Fibroblast of skin of abdomen (primary cell): ENCODE measurements at regions not wholly inside any gene's neighbourhood (a gene's known extent, or its start where the extent isn't known, plus 50 kb on each side); places are given as distances from the start of the nearest gene placed in this dataset.
A peak's percentile ranks its signal among the peaks of the same experiment; 100 is the strongest.
"Not testable (repeated sequence)": the region's sequence is repeated elsewhere in the genome, so short reads cannot be mapped to it uniquely, and the experiment has no call there.

ENCODE experiments used
- DNase-seq: peaks from one replicate; pipeline ENCODE4 v3.0.0-alpha.2; 2013

DNA sequence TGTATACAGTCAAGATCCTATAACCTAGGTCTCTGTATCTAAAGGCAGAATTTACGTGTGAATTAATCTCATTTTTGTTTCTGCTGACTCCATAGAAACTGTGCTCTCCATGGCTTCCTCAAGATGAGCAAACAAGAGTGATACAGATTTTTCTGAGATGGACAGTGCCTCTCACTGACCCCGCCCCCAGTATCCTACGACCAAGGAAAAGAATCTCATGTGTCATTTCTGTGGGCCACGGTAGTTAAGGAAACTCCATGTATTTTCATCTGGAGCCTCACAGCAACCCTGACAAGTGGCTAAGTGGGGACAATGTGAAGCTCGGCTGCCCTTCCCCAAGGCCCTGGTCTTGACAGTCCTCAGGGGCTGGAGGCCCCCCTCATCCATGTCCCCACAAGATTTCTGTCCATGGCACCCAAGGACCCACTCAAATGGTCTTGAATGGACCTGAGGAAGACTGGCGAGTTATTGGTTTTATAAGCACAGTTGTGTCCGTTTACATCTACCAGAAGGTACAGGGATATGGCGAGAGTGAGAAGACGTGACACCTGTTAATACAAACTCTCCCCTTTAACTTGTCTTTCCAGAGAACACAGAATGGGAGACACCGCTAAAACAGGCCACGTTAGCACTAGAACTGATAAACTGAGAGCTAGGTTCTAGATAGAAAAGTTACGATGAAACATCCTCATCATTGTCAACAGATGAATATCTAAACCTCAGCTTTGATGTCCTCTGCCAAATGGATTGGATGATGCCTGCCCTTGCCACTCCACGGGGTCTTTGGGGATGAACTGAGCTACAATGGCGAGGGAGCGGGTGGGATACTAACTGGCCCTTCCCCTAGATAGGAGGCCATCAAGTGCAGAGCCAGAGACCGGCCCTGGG is 108.4 kb upstream of the EGLN3 start:
- no peak for DNase-seq

DNA sequence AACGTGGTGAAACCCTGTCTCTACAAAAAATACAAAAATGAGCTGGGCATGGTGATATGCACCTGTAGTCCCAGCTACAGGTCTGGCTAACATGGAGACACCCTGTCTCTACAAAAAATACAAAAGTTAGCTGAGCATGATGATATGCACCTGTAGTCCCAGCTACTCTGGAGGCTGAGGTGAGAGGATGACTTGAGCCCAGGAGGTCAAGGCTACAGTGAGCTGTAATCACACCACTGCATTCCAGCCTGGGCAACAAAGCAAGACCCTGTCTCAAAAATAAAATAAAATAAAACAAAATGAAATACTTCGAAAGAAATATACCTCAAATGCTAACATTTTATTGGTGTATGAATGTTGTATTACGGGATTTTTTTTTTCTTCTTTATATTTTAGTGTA is 107.6 kb upstream of the EGLN3 start:
- no peak for DNase-seq

DNA sequence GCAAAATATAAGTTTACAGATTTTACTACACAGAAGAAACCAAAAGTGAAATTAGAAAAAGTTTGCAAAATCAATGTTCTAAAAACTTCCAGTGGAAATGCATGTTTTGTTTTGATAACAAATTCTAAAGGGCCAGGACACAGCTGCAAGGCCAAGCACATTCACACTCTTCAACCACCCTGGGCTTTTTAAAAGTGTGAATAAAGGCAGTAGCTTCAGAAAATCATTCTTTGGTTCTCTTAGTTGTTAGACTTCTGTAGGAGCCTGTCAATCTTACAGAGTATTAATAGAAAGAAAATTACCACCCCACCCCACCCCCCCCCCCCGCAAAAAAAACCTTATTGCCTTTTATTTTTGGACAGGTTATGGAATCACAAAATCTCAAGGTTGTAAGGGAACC is 105.2 kb upstream of the EGLN3 start:
- no peak for DNase-seq

DNA sequence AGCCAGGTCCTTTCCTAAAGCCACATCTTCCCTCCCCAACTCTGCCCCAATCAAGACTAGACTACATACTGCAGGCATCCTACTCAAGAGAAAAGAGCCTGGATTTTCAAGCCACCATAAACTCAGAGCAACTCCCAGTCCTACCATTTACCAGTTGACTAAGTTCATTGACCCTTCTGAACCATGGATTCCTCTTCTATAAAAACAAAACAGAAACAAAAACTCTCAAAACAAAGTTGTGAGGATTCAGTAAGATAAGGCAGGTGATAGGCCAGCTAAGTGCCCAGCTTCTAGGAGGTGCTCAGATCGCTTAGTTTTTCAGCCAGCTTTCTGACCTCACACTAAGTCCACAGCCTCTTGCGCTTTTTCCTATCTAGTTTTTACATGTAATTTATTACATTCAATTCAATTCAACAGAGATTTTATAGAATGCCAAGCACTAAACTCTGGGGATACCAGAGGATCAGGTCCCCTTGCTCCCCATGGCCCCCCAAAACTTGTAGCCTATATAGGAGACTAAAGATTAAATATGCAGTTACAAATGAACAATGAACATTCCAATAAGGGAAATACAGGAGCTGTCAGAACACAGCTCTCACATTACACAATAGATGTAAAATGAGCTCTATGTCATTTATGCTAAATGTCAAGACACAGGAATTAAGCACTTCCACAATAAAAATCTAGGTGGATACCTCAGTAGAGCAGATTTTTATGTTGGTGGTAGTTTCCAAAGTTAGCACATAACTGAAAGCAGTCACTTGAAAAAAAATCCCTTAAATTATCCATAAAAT is 104.5 kb upstream of the EGLN3 start:
- no peak for DNase-seq

DNA sequence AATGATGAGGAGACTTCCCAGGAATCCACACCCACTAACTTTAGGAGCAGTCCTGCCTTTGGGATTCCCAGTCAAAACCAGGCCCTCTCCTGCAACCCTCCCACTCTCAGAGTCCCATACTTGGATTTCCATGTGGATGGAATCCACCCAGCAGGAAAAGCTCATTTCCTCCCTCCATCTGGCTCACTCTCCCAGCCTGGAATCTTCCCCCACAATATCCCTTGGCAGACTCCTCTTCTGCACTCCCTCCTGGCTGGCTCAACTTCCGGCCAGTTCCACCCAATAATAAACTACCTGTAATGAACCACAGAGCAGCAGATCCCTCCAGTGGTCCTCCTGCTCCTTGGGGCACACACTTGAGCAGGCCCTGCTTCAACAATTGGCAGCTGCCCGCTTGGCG is 102.8 kb upstream of the EGLN3 start:
- DNase-seq, result peak; percentile 54

DNA sequence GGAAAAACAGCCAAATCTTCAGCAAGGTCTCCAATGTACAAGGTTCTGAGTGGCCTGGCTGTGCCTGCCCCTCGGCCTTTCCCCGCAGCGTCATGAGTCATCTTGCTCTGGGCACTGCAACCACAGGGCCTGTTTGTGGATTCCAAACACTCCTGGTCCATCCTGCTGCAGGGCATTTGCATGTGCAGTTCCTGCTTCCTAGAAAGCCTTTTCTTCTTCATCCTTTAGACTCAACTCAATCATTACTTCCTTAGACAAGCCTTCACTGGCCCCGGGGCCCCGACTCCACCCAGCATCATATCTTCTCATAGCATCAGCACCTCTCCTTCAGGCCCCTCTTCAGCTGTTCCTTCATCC is 101.8 kb upstream of the EGLN3 start:
- DNase-seq, result no peak

DNA sequence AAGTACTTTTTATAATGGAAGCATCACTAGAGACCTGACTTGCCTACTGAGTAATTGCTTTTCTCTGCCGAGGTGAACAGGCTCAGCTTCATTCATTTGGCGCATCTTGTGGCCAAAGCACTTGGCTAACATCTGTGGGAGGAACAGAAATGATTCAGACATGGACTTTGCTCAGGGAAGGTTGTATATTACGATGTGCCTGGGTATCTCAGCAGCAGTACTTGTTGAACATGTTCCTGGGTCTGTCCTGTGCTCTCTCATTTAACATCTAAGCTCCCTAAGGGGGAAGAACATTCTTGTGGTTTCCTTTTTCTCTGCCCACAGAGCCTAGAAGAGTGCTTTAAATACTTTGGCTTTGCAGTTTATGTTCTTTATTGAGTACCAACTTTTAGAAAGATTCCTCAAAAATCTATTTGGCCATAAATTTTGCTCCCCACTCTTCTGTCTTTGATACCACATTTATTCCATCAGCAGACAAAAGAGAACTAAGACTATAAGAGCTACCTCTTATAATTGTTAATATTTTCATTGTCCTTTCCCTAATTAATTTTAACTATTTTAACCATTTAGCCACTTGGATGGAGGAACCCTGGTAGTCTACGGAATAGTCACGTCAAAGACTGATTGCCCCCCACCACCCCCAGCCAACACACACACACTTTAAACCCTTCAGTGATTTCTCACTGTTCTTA is 101.2 kb upstream of the EGLN3 start:
- DNase-seq, result peak; percentile 78

DNA sequence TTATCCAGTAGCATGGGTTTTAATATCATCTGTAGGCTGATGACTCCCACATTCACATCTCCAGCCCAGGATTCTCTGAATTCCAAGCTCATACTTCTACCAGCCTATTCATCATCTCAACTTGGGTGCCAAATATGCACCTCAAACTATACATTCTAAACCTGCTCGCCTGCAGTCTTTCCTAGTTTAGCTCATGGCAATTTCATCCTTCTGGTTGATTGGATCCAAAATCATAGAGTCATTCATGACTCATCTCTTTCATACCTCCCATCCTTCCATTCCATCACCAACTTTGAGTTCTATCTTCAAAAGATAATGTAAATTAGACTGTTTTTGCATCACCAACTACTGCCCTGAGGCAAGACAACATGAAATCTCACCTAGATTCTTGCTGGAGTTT is 99.7 kb upstream of the EGLN3 start:
- DNase-seq, result peak; percentile 43

DNA sequence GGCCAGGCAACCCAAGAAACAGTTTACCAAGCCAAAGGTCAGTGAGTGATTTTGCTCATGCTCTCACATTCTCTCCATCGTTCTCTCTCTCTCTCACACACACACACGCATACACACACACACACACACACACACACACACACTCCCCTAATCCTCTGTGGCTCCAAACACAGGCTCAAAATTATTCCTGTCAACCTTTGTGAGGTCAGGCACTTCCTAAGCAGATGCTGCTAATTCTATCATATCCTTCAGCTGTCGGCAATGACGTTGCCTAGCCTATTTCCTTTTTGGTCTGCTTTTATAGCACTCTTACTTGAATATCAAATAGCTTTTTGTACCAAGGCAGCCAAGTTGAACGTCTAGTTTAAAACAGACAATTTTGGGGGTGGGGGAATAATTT is 98.9 kb upstream of the EGLN3 start:
- no peak for DNase-seq

DNA sequence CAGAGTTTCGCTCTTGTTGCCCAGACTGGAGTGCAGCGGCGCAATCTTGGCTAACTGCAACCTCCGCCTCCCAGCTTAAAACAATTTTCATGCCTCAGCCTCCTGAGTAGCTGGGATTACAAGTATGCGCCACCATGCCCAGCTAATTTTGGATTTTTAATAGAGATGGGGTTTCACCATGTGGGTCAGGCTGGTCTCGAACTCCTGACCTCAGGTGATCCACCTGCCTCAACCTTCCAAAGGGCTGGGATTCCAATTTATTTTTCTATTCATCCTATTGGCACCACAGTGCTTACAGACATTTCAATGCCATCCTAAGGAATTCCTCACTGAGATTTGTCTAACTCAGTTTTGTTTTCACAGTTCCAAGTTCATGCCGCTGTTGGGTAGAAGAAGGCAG is 98.3 kb upstream of the EGLN3 start:
- DNase-seq, result not testable (repeated sequence)

DNA sequence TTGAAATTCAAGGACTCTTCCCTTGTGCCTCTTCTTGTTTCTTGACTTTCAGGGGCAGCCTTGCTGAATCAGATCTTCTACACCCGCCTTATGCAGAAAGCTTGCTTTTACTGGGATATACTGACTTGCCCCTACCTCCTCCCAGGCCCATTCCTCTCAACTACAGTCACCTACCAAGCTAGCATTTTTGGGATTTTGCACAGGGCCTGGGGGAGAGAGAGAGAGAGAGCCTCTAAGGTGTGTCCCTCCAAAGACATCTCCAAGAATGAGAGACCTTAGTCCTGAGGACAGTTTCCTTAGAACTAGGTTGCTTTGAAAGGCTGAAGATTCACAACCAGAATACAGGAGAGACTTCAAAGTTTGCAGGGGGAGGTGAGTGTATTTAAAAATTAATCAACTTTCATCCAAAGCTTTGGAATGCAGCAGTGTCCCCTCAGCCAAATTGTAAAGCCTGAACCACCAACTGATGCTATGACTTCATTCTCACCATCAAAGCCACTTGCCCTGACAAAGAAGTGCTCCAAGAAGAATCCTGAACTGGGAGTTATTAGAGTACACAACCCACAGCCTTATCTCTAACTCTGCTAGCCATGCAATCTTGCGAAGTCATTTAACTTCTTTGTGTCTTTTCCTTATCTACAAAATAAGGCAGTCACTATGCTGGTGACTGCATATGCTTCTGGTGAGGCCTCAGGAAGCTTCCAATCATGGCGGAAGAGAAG is 96.1 kb upstream of the EGLN3 start:
- DNase-seq, result no peak

DNA sequence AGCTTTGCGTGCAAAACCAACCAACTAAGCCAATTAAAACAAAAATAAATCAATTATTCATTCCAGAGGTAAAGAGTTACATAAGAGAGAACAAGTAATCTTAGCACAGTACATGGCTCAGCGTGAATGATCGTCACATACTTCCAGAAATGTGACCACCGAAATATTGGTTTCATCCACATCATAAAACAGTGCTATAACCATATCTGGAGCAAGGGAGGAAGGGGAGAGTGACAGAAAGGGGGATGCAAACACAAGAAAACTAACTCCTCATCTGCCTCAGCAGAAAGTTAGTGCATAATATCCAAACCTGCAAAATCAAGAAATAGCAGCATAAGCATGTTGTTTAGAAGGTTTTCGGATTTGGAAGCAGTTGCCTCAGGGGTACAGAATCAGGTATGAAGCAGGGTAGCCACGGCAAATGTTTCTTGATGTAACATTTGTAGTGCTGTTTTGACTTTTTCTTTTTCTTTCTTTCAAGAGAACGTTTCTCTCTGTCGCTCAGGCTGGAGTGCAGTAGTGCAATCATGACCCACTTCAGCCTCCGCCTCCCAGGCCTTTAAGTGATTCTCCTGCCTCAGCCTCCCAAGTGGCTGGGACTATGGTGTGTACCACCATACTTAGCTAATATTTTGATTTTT is 93.9 kb upstream of the EGLN3 start:
- DNase-seq, result no peak

DNA sequence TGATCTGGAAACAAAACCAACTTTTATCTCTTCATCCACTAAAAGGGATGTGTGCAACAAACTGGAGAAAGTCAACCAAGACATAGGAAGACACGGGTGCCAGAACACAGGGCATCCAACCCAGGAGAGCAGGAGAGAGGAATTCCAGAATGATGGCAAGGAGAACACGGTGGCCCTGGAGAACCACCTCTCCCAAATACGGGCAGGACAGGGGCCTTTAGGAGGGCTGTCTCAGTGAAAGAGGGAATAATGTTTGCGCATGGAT is 93.4 kb upstream of the EGLN3 start:
- DNase-seq, result no peak

DNA sequence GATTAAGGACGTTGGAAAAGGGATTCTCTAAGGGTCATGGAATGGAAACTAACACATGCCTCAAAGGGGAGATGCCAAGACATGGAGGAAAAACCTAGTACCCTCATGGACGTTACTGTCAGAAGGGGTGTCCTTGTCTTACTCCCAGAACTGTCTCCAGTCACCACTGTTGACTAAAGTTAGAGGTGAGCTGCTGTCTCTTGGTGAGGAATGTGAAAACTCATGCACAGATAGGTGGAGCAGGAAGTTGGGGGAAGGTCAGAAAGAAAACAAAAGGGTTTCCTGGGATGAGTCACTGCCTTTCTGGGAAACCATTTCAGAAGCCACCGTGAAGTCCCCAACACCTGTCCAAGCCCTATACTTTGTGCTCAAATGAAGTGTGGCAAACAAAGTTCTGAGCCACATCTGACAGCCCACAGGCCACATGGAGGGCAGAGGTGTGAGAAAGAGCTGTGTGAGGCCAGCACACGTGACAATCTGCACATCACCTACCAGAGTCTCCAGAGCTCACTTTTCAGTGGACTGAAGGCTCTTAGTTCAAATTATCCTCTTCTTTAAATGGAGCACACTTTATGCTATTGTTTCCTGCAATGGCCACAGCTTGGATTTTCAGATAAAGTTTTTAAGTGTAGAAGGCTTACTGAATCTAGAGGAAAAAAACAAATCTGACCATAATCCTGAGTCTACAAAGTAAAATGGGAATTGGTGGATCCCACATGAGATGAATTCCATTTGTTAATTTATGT is 92.9 kb upstream of the EGLN3 start:
- no peak for DNase-seq

DNA sequence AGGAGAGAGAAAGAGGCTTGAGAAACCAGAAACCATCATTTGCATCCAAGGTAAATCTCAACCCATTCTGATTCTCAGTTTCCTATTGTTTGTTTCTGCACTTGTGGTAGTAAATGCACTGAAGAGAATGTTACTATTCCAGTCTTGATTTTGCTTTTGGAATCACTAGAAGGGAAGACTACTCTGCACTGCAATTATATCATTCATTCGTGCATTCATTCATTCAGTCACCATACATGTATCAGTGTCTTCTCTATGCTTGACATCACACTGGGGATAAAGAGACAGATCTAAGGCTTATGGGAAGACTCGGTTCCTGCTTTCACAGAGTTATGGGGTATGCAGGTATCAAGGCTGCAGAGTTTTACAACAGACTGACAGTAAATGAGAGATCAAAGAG is 90.3 kb upstream of the EGLN3 start:
- no peak for DNase-seq

DNA sequence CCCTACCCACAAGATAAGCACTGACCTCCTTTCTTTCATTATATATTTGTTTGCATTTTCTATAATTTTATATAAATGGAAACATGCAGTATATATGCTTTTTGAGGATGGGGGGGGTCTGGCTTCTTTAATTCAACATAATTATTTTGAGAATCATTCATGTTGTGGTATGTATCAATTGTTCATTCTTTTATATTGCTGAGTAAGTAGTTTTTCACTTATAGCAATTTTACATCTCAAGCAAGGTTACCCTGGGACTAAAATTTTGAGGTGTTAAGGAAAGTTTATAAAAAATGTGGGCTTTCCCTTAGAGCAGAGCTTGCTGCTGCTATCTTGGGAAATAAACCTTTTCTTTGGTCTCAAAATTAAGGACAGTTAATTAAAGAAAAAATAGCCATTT is 89.9 kb upstream of the EGLN3 start:
- DNase-seq, result no peak

DNA sequence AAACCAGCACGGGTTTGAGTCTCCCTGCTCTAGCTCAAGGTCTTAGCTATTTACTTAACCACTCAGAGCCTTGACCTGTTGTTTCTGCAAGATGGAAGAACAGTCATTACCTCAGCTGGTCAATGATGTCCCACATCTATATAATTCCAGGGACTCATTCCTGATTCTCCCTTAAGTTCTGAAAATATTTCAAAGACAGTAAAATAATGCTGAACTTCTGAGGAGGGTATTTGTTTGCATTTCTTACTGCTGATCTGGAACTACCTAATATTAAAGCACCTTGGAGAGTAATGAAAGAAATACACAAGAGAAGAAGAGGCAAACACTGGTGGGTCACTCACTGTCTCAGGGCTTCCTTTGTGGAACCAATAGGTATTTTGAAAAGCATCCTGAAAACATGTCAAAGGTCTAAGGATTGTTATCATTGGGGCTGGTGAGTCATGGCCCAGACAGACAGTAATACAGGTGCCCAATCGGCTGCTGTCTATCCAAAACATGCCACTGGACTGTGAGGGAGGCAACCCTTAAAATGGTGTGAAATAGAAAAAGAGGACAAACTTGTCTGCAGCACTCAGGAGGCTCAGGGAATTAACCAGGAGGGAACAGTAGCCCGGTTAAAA is 88.7 kb upstream of the EGLN3 start:
- DNase-seq, result no peak

DNA sequence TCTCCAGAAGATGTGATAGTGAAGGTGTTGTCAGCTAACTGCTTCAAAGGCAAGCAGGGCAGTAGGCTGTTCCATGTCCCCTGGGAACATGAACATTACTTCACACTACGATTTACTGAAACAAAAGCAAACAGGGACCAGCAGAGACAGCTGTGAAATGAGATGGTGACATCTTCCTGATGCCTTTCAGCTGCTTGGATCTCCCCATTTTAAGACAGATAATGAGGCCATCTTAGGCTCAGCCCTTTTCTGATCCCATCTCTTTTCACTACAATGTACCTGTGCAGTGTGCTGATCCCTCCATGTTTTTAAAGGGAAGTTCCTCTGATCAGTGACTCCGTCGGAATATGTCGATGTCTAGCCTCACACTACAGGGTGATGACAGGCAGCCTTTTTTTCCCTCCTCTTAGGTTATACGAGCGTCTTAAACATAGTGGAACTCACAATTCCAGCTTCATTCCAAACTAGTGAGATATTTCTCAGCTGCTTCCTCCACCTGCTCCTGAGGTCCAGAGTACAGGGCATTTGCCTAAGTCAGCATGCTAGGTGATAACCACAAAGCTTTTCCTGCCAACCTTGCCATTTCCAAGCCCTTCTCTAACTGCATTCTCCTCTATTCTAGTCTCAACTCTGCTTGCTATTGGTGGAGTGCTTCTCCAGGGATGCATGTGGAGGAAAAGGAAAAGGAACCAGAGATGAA is 87.6 kb upstream of the EGLN3 start:
- no peak for DNase-seq

DNA sequence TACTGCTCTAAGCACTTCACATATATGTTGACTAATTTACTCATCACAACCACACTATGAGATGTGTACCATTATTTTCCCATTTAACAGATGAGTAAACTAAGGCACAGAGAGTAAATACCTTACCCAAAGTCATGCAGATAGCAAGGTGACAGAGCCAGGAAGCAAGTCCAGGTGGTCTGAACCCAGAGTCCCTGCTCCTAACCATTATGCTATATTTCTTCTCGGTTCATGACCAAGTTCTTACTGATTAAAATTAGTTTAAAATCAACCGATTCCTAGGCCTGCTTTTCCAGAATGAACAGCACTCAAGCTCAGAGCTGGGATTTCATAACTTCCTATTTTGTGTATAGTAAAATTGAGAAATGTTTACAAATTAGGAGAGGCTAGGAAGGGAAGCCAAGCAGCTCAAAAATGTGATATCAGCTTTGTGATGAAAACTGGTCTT is 85.5 kb upstream of the EGLN3 start:
- no peak for DNase-seq

DNA sequence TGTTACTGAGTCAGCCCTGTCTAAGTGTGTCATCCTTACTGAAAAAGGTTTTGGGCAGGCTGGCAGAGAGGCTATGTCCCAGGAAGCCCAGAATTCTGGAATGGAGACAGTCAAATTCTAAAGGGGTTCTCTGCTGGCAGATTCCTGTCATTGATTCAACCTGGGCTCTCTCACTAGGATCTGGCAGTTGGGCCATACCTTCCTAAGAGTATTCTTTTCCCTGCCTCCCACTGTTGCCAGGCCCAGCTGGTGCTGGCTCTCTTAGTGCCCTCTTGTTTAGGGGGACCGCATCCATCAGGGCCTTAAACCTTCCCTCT is 85.0 kb upstream of the EGLN3 start:
- DNase-seq, result no peak
